Glomerular visceral epithelial cell (primary cell): ENCODE measurements at regions not wholly inside any gene's neighbourhood (a gene's known extent, or its start where the extent isn't known, plus 50 kb on each side); places are given as distances from the start of the nearest gene placed in this dataset.
"Not testable (repeated sequence)": the region's sequence is repeated elsewhere in the genome, so short reads cannot be mapped to it uniquely, and the experiment has no call there.

Source experiments
- DNase-seq: peaks from one replicate; pipeline ENCODE4 v3.0.0-alpha.2; 2016; ENCODE audit errors: extremely low spot score

DNA sequence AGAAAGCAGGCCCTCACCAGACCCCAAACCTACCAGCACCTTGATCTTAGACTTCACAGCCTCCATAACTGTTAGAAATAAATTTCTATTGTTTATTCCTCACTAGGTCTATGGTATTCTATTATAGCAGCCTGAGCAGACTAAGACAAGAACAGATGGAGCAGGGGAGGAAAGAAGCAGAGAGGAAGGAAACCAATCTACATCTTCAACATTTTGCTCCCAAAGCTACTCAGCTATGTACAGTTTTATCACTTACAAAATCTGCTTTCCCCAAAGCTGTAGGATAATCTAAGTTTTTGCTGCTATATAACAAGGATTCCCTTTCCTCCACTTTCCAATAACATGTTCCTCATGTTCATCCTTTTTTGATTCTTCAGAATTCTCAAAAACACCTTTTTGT is 274.4 kb upstream of the CHAC2 start:
- no peak for DNase-seq

DNA sequence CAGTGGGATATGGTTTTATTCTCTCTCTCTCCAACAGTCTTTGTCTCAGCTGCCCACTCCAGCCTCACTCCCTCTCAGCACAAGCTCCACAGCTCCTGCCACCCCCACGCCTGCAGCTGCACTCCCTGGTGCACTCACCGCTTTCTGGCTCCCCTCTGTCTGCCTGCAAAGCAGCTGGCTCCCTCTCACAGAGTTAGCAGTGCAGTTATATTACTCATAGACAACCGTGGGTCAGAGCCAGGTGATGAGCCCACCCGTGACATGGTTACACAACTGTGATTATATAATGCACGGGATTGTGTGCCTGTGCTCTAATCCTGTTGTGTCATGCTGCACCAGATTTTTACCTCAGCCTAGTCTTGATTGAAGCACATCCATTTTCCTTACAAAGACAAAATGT is 276.9 kb upstream of the CHAC2 start:
- peak; percentile 0 for DNase-seq

DNA sequence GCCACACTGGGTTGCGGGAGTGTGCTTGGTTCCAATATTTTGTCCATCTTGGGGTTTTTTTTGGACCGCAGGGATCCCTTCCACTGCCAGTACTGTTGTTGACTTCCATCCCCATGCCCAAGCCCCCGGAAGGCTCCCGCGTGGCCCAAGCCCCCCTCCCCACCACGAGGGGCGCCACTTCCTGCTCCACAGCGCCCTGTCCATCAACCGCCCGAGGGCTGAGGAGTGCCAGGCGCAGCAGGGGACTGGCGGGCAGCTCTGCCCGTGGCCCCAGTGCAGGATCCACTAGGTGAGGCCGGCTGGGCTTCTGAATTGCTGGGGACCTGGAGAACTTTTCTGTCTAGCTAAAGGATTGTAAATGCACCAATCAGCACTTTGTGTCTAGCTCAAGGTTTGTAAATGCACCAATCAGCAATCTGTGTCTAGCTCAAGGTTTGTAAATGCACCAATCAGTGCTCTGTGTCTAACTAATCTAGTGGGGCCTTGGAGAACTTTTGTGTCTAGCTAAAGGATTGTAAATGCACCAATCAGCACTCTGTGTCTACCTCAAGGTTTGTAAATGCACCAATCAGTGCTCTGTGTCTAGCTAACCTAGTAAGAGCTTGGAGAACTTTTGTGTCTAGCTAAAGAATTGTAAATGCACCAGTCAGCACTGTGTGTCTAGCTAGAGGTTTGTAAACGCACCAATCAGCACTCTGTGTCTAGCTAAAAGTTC is 281.3 kb upstream of the CHAC2 start:
- DNase-seq: not testable (repeated sequence)

DNA sequence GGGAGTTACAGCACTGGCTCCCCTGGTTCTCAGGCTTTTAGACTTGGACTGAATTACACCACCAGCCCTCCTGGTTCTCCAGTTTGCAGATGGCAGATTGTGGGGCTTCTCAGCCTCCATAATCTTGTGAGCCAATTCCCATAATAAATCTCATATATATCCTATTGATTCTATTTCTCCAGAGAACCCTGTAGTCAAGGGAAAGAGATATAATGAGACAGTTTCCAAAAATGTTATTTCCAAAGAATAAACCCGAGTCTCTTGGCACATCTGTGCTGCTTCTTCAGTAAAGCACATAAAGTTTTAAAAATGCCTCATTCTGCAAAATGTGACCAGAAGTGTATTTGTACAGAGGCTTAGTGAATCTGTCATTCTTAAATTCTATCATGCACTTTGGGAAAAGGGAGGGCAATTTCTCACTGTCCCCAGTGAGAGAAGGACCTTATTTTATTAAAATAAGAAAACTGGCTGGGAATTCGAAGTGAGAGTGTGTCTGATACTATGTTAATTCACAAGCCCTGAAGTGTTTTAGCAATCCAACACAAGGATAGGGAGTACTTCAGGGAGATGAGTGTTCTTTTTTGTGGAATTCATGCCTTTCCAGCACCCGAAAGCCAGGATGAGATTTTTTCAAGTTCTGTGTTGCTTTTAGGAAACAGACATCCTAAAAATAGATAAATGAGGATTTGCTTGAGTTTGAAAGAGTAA is 282.4 kb upstream of the CHAC2 start:
- DNase-seq: no peak

DNA sequence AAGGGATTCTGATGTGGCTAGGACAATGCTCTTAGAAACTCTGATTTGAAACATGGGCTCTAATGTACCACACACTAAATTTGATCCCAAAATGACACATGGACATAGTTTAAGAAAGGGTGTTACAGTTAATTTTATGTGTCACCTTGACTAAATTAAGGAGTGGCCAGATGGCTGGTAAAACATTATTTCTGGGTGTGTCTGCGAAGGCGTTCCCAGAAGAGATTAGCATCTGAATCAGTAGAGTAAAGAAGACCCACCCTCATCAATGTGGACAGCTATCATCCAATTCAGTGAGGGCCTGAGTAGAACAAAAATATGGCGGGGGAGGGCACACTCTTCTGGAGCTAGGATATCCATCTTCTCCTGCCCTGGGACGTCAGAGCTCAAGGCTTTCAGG is 283.1 kb upstream of the CHAC2 start:
- no peak for DNase-seq

DNA sequence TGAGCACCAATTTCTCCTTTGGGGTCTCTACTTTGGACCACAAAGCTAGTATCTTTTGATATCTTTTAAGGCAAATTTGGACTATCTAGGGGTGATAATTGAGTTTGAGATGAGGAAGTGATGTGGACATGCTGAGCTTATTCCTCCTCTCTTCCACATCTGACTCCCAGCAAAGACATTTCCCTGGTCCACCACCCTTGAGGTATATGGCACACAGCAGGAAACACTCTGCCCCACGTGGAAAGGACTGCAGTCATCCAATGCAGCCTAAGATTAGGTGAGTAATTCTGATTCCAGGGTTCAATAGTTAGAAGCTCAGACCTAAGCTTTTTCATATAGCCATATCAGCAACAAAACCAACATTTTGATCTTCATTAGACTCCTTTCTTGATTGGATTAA is 290.1 kb upstream of the CHAC2 start:
- DNase-seq: no peak

DNA sequence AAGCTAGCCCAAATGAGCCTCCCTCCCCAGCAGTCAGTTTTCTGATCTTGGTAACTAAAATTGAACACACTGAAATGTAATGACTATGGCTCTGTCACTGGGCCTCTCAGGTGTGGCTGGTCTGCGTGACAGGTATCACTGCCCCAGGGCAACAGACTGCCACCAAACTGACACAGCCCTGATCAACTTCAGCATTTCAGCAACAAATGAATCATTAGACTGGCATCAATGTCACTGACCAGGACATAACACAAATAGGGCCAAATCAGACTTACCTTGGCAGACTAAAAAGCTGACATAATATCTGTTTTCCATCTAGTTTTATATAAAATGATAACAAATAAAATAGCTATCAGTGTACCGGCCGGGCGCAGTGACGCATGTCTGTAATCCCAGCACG is 290.8 kb upstream of the CHAC2 start:
- no peak for DNase-seq

DNA sequence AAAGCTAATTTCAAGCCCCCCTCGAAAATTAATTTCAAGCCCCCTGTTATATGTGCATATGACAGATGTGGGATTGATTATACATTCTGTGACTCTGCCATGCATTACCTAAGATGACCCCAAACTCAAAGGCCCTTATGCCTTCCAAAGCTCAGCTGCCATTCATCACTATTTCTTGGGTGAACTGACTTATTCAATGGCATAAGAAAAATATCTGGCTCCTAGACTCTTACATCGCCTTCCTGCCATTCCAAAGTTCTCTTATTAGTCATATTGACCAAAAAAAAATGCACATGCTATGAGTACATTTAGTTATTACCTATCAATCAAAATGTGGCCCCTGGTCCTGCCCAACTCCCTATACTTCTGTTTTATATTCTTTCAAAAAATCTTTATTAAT is 291.8 kb upstream of the CHAC2 start:
- DNase-seq: no peak

DNA sequence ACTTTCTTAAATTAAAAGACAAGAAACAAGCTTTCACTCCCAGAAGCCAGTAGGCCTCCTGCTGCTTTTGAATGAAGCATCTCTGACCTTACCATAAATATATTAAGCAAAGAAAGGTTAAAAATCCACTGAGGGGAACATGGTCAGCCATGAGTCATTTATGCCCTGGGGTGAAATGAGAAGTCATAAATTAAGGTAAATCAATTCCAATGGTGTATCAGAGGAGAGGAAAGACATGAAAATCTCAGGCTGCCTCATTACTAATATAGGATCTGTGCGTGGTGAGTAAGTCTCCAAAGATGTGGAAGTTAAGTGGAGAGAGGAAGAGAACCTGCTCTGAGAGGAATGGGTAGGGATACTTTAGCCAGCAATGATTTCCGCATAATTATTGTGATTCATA is 292.3 kb upstream of the CHAC2 start:
- peak; percentile 2 for DNase-seq

DNA sequence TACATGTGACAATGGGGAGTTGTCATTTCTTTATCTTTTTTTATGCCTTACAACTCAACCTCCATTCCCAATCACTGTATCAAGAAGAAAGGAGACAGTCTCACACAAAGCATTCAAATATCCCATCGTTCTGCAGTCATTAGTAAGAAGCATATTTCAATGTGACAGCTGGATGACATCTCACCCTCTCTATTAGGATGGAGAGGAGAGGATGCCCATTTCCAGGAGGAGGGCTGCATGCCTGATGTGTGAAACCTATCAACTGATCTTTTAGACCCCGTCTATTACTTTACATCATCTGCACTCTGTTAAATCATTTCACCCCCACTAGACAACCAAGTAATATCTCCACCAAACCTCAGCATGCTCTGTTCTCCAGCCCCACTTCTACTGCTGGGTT is 292.7 kb upstream of the CHAC2 start:
- no peak for DNase-seq

DNA sequence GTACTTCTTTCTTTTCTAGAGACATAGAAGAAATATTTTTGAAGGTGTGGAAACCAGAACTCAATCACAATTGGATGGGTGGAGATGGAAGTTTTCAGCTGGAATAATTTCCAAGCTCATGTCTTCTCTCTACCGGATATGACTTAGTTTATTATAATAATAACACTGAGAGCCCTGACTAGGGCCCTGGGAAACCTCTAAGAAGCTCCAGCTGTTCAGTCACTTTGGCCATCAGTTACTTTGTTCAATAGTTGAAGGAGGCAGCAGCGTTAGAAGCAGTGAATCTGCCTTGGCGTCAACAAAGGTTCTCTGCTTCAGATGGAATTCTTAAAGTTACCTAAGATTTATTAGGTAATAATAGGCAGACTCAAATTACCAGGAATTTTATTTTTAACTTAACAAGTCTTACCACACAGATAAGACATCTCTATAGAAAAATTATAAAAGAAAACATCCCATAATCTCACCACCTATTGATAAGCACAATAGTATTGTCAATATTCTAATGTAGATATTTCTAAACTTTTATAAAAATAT is 293.8 kb upstream of the CHAC2 start:
- DNase-seq: no peak

DNA sequence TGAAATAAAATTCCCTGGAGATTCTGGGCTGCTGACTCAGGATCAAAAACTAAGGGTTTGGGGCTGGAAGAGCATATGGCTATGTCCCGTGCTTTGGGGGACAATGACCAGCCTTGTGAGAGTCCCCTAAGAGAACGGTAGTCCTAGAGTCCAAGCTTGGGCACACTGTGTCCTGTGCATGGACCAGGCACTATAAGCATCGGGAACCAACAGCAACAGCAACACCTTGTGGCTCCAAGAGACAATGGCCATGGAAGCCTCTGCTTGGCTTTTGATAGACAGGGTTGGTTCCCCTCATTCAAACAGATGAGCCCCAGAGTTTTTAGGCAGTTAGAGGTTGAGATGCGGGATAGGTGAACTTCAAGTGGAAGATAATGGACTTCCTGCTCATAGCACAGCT is 294.4 kb upstream of the CHAC2 start:
- no peak for DNase-seq

DNA sequence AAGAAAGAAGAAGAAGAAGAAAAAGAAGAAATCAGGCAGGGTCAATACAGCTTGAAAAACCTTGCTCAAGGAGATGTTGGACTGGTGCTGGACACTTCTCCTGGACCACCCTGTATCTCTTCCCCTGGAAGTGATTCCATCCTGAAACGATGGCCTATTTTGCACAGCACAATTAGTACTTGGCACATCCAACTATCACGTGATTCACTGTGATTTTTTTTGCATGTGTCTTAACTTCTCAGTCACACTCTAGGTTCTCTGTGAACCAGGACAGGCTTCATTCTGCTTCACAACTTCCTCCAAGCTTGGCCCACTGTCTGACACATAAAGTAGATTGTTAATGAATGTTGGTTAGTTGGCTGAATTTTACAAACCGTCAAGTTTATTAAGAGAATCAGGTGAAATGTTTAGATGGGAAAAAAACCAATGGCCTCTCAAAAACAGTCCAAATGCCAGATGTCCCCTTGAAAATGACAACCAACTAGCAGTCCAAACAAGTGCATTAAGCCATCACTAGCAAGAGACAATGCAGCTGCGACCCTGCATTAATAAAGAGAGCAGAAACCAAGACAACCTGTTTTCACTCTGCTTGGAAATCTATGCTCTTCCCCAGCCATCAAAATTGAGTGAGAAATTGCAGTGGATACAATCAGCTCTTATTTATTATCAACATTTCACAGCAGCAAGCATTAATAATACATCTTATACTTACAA is 300.0 kb upstream of the CHAC2 start:
- no peak for DNase-seq

DNA sequence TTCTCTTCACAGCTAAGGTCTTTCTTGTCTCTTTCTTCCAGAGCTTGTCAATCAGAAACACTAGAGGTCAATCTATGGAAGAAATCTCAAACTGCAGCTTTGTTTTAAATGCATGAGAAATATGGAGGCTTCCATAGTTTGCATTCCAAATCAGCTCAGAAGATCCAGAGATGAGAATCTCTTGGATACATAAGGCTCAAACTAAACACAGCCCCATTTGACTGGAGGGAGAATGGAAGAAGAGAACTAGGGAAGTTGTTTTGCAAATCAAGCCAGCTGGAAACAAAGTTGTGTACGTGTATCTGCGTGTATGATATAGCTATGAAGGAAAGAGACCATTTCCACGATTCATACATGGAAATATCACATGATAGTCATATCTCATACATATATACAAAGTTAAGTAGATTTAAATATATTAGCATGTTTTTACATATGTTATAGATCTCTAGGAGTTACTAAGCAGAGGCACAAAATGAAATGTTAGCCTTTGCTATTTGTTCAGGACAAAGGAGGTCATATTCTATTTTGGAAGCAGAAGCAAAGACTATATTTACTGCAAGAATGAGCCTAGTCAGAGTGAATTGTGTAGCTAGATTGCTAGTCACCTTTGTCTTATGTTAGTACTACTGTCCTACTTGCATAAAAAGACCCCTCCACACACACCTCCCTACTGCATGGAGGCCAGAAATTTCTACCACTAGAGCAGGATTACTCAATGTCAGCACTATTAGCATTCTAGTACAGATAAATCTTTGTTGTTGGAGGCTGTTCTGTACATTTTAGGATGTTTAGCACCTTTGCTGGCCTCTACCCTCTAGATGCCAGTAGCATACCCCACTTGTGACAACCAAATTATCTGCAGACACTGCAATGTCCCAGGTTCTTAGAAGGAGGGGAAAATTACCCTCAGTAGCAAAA is 303.5 kb upstream of the CHAC2 start:
- no peak for DNase-seq

DNA sequence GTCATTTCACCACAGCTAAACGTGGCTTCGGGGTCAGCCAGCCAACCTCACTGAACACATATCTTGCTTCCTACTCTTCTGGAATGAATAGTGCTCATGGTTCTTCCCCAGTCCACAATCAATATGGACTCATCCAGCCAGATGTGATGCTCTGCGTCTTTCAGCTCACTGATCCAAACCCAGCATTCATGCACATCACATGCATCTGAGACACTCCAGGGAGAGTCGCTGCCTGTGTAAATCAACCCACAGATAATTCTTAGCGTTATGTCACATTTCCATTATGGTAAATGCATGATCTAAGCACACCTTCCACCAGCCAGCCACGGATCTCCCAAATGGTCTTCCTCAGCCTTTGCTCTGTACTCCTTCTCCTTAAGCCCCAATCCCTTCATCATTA is 306.7 kb upstream of the CHAC2 start:
- DNase-seq: no peak

DNA sequence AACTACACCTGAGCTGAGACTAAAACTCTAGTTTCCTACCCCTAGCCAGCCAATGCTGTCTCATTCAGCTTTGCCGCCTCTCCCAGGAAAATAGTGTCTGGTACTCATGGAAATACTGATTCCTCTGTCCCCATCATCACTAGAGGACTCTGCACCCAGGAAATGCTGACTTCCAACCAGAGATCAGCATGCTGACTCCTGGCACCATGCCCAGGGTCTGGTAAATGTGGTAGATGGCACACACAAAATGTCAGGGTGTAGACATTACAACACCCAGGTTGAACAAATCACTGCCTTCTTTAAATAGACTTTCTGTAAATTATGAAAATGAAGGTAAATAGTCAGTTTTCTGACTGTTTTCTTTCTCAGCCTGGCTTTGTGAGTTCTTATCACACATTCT is 307.3 kb upstream of the CHAC2 start:
- peak; percentile 38 for DNase-seq

DNA sequence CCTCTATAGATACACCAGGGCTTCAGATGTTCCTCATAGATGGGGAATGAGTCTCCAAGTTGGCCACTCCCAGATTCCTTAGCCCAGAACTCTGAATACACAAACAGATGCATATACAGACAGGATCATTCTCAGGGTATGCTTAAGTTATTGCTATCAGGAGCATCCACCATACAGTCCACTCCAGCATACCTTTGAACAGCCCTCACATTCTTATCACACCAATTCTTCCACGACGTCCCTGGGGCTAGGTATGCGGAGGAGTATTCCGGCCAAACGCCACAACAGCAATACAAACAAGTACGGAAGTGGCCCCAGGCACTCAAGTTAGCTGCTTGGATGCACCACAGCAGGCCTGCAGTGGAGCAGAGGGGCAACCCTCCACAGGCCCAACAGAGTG is 312.5 kb upstream of the CHAC2 start:
- no peak for DNase-seq

DNA sequence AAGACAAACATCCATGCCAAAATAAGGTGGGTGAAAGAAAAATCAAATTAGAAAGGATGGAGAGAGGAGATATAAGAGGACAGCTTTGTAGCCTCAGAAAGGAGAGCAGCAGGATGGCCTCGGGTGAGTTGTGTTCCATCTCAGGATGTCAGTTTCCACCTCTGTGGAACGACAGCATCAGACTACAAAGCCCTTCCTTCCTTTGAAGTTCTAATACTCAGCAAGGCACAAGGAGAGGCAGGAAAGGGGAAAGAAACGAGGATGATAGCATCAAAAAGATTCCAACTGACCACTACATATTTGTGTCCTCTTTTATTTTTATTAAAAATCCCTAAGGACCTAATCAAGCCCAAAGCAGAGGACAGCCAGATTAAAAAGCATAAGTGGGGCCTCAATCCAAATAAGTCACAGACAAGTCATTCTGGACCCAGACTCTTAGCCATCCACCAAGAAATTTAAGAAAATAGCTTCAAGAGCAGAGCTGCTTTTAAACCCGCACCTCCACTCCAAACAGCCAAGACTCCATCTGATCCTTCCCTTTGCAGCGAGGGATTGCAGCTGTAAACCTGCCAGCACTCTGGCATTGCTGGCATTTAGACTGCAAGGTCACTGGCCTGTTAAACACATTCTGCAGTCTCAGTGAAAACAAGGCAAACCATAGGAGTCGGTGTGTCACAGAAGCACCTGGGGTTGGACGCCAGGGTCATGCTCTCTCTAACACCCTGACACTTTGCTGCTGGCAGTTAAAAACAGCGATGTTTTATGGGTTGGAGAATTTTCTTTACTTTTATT is 314.5 kb upstream of the CHAC2 start:
- no peak for DNase-seq

DNA sequence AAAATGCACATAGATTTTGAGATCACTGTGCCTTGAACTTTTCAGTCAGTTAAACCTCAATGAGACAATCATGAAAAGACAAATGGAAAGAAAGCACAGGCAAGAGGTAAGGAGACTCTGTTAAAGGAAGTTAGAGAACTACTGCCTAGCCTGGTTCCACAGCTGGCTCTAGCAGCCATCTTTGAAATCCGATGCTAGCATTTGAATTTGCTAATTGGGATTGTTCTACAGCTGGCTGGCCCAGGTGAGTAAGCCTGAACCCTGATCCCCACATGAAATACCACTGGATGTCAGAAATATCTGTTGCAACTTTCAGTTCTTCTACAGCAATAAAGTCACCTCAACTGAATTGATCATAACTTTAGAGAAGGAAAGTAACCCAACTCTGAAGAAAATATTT is 315.2 kb upstream of the CHAC2 start:
- no peak for DNase-seq

DNA sequence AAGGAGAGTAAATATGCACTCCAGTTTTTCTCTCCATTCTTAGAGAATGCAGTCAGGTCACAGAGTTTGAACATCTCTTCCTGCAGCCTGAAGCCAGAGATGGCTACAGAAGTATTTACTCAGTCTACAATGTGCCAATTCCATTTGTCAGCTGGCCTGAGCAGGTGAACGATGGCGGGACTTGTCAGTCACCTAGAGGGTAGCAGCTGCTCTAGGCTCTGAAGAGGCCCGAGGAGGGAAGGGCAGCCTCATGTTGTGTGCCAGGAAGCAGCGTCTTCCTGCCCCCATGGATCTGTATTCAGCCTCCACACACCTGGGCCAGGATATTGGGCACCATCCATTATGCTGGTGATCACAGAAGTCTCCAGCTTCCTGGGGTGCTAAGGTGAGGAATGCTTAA is 316.7 kb upstream of the CHAC2 start:
- no peak for DNase-seq

DNA sequence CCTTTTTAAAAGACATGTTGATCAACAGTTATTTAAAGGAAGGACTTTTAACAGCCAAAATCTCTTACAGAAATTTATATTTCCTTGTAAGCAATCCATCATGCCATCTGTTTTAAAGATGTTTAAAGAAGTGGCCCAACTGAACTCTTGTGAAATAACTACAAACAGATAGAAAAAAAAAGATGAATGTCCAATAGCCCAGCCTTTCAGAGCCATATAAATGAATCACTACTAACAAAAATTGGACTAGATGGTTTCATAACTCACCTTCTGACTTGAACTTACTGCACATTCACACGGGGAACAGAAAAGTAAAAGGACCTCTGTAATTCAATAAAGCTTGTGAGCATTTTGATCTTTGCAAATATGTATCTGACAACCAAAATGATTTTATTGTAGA is 319.0 kb upstream of the CHAC2 start:
- no peak for DNase-seq
